ENCODE measurements at regions not wholly inside any gene's neighbourhood (a gene's known extent, or its start where the extent isn't known, plus 50 kb on each side); places are given as distances from the start of the nearest gene placed in this dataset.

DNA sequence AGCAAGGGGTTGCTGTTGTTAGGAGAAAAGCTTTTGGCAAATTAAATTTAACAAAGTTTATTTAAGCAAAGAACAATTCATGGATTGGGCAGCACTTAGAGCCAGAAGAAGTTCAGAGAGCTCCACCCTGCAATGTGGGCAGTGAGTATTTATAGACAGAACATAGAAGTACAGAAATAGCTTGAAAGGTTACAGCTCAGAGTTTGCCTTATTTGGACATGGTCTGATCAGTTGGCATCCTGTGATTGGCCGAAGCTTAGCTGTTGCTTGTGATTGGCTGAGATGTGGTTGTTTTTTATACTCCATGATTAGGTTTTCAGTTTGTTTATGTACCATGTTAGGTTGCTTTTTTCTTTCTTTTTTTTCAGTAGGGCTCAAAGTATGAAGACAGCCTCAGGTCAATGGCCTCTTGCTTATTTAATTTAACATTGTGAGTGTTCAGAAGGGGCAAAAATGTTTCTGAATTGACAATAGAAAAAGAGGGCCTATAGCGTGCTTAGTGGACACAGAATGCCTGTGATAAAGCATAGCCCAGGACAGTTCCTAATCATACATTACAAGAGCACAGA, 293.8 kb downstream of the IGSF11 start:
- DNase-seq, result no peak
- TF ChIP-seq CTCF (IDR thresholded peaks at IDR 0.05) (no peak), POLR2A (IDR thresholded peaks at IDR 0.05) (no peak)
- Histone ChIP-seq H3K36me3 (no peaks in the 10 kb centered on the region), H3K27ac (no peak overlapping the region), H3K9me3 (no peaks in the 10 kb centered on the region), H3K27me3 (no peaks in the 10 kb centered on the region), H3K4me1 (no peaks in the 10 kb centered on the region), H3K4me3 (replicated peaks in 1 of 3) (no peak overlapping the region)
- 89 to 93% methylated on average over 2 of the region's 2 CpGs for WGBS, 2 donors
- intact Hi-C loops (cut with DNase I), result no loop called here

DNA sequence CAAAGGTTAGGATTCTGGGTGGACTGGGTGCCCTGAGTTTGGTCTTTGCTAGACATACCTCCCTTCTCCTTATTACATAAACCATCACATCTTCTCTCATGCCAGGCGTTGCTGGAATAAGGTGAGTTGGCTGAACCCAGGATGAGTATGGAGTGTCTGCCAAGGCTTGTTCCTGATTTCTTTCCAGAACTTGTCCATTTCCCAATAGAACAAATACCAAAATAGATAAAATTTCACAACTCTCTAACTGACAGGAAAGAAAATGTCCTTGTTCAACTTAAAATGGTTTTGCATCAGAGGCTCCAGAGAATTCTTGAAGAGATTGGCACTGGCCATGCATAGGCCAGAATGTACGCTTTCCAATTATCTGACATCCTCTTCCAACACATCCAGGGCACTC, 291.9 kb downstream of the IGSF11 start:
- Histone ChIP-seq H3K27ac (no peak overlapping the region), H3K27me3 (no peaks in the 10 kb centered on the region), H3K9me3 (no peaks in the 10 kb centered on the region), H3K36me3 (no peaks in the 10 kb centered on the region), H3K4me3 (replicated peaks in 1 of 3) (no peak overlapping the region), H3K4me1 (no peaks in the 10 kb centered on the region)
- WGBS, 2 donors, result 84 to 85% methylated on average over 2 of the region's 2 CpGs
- TF ChIP-seq POLR2A (IDR thresholded peaks at IDR 0.05), result no peak
- TF ChIP-seq CTCF (IDR thresholded peaks at IDR 0.05), result no peak
- DNase-seq, result no peak
- intact Hi-C loops (cut with DNase I), result no loop called here

DNA sequence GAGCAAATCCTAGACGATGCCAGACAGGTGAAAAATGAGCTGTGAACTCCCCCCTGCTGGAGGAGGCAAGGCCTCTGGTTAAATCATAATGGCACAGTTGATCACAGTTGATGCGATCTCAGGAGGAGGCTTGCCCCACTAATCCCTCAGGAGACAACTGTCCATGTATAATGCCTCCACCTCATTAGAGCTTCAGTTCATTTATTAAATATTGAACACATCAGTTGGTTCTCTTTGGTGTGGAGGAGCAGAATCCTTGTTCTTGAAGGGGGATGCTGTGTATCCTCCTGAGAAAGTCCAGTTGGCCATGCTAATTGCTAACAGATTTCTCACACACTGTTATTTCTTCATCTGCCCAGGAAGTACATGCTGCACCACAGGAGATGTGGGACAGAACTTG, 290.5 kb downstream of the IGSF11 start:
- DNase-seq, result no peak
- Histone ChIP-seq H3K4me1 (no peaks in the 10 kb centered on the region), H3K9me3 (no peaks in the 10 kb centered on the region), H3K36me3 (no peaks in the 10 kb centered on the region), H3K4me3 (replicated peaks in 1 of 3) (no peak overlapping the region), H3K27ac (no peak overlapping the region), H3K27me3 (no peaks in the 10 kb centered on the region)
- no peak for TF ChIP-seq POLR2A (IDR thresholded peaks at IDR 0.05)
- no peak for TF ChIP-seq CTCF (IDR thresholded peaks at IDR 0.05)
- intact Hi-C loops (cut with DNase I), result no loop called here
- 62 to 70% methylated on average over 2 of the region's 2 CpGs for WGBS, 2 donors

- no peak overlapping the region for H3K27ac ChIP-seq
- H3K4me1 ChIP-seq, result no peaks in the 10 kb centered on the region
Observed at GRCh38 chr3:118754406-118755252, 280.0 kb downstream of the IGSF11 start.

More at GRCh38 chr3:118754406-118755252, 280.0 kb downstream of the IGSF11 start:
- no peak for DNase-seq
- 53 to 59% methylated on average over 7 of the region's 7 CpGs for WGBS, 2 donors
- TF ChIP-seq CTCF (IDR thresholded peaks at IDR 0.05) (no peak), POLR2A (IDR thresholded peaks at IDR 0.05) (no peak)
- intact Hi-C loops (cut with DNase I), result no loop called here
- H3K36me3 ChIP-seq, result no peaks in the 10 kb centered on the region
- H3K27me3 ChIP-seq, result no peaks in the 10 kb centered on the region
- H3K4me3 ChIP-seq (replicated peaks in 1 of 3), result no peak overlapping the region
- no peaks in the 10 kb centered on the region for H3K9me3 ChIP-seq

All from thyroid gland (tissue), 4 donors.